ENCODE measurements at regions not wholly inside any gene's neighbourhood (a gene's known extent, or its start where the extent isn't known, plus 50 kb on each side); places are given as distances from the start of the nearest gene placed in this dataset.

GRCh38 chr20:40397467-40397866 is 291.6 kb downstream of the MAFB start:
- TF ChIP-seq CTCF (IDR thresholded peaks at IDR 0.05; ENCODE audit: insufficient read depth, low read length) (no peak), POLR2AphosphoS5 (IDR thresholded peaks at IDR 0.05; ENCODE audit: low read depth) (no peak), REST (IDR thresholded peaks at IDR 0.05; ENCODE audit: insufficient replicate concordance, low read depth) (no peak), SPI1 (IDR thresholded peaks at IDR 0.05; ENCODE audit: borderline replicate concordance, low read depth) (no peak)
